Stimulated activated CD8-positive, alpha-beta memory T cell treated with anti-CD3 and anti-CD28 coated beads, Interleukin-12 subunit alpha, Interleukin-12 subunit beta, amount 100 ng/mL, for 24 hours (primary cell): ENCODE measurements at regions not wholly inside any gene's neighbourhood (a gene's known extent, or its start where the extent isn't known, plus 50 kb on each side); places are given as distances from the start of the nearest gene placed in this dataset.
"Not testable (repeated sequence)": the region's sequence is repeated elsewhere in the genome, so short reads cannot be mapped to it uniquely, and the experiment has no call there.

ENCODE experiments used
- DNase-seq: peaks from one replicate; pipeline ENCODE4 v3.0.0-alpha.2; 2020; ENCODE audit errors: extremely low read depth

GRCh38 chr10:2921956-2922680 is 145.2 kb upstream of the PFKP start:
- DNase-seq: no peak

GRCh38 chr10:2920637-2921036 is 146.7 kb upstream of the PFKP start:
- DNase-seq: no peak

- no peak for DNase-seq
These were observed 147.2 kb upstream of the PFKP start for GRCh38 chr10:2920168-2920567.

- no peak for DNase-seq
These were observed 148.3 kb upstream of the PFKP start for GRCh38 chr10:2919016-2919415.

GRCh38 chr10:2918489-2918888 is 148.9 kb upstream of the PFKP start:
- DNase-seq: no peak

- no peak for DNase-seq
These were observed 149.4 kb upstream of the PFKP start for GRCh38 chr10:2917926-2918325.

- no peak for DNase-seq
These were observed 151.9 kb upstream of the PFKP start for GRCh38 chr10:2915412-2915811.

GRCh38 chr10:2914741-2915140 is 152.6 kb upstream of the PFKP start:
- DNase-seq: no peak

GRCh38 chr10:2913474-2913873 is 153.9 kb upstream of the PFKP start:
- DNase-seq: no peak

- no peak for DNase-seq
These were observed 156.7 kb upstream of the PFKP start for GRCh38 chr10:2910656-2911055.

- DNase-seq: no peak
These were observed 157.4 kb upstream of the PFKP start for GRCh38 chr10:2909921-2910320.

- no peak for DNase-seq
These were observed 158.3 kb upstream of the PFKP start for GRCh38 chr10:2908851-2909630.

- DNase-seq: no peak
These were observed 160.4 kb upstream of the PFKP start for GRCh38 chr10:2906974-2907373.

GRCh38 chr10:2905851-2906250 is 161.5 kb upstream of the PFKP start:
- DNase-seq: no peak

GRCh38 chr10:2900530-2900929 is 166.8 kb upstream of the PFKP start:
- DNase-seq: no peak

- no peak for DNase-seq
These were observed 167.9 kb upstream of the PFKP start for GRCh38 chr10:2899246-2899951.

- DNase-seq: no peak
These were observed 168.9 kb upstream of the PFKP start for GRCh38 chr10:2898509-2898860.

GRCh38 chr10:2897619-2898508 is 169.5 kb upstream of the PFKP start:
- no peak for DNase-seq

GRCh38 chr10:2896334-2896733 is 171.0 kb upstream of the PFKP start:
- not testable (repeated sequence) for DNase-seq

- DNase-seq: no peak
These were observed 171.7 kb upstream of the PFKP start for GRCh38 chr10:2895594-2896196.

- DNase-seq: no peak
These were observed 173.4 kb upstream of the PFKP start for GRCh38 chr10:2893991-2894390.
